Upper lobe of right lung (tissue), 1 donor: ENCODE measurements at regions not wholly inside any gene's neighbourhood (a gene's known extent, or its start where the extent isn't known, plus 50 kb on each side); places are given as distances from the start of the nearest gene placed in this dataset.
"Not testable (repeated sequence)": the region's sequence is repeated elsewhere in the genome, so short reads cannot be mapped to it uniquely, and the experiment has no call there.

Source experiments
- ATAC-seq: fragments of 200-7000 bp; cut with Tn5 transposase; one replicate; pipeline ENCODE4 v1.9.1; 2020; ENCODE audit warnings: mild to moderate bottlenecking, moderate library complexity
- DNase-seq: peaks from one replicate; pipeline ENCODE4 v3.0.0-alpha.2; 2020
- H3K27ac ChIP-seq: fragments of 200-600 bp; one replicate; pipeline ENCODE4 v1.8.0; 2022
- H3K27me3 ChIP-seq: fragments of 200-600 bp; one replicate; pipeline ENCODE4 v1.8.0; 2022; ENCODE audit warnings: mild to moderate bottlenecking
- H3K36me3 ChIP-seq: fragments of 200-600 bp; one replicate; pipeline ENCODE4 v1.8.0; 2022
- H3K4me1 ChIP-seq: fragments of 200-600 bp; one replicate; pipeline ENCODE4 v1.8.0; 2022
- H3K4me3 ChIP-seq: fragments of 200-600 bp; one replicate; pipeline ENCODE4 v1.8.0; 2022; ENCODE audit warnings: mild to moderate bottlenecking
- H3K9me3 ChIP-seq: fragments of 200-600 bp; one replicate; pipeline ENCODE4 v1.8.0; 2022
- CTCF ChIP-seq: fragments of 200-600 bp; IDR thresholded peaks from one replicate; pipeline ENCODE4 v1.8.0; 2022; ENCODE audit warnings: antibody characterized with exemption
- intact Hi-C: fragments of 100-400 bp; cut with DNase I; formaldehyde crosslinking; loops from one replicate; pipeline ENCODE4 v1.11.0; 2022
- donor health status: DM: no; HTN: yes; CAD: no; lungs with severe emphysema.

GRCh38 chr2:7759898-7760297 is 842.7 kb downstream of the RNF144A start:
- DNase-seq (no peak), ATAC-seq (no peak)
- Histone ChIP-seq H3K4me1 (no peaks in the 10 kb centered on the region), H3K9me3 (peaks cover 6% of the 10 kb centered on the region), H3K27me3 (no peaks in the 10 kb centered on the region), H3K27ac (no peak overlapping the region), H3K4me3 (no peak overlapping the region), H3K36me3 (no peaks in the 10 kb centered on the region)
- intact Hi-C loops: no loop called here
- TF ChIP-seq CTCF: no peak

- H3K9me3 ChIP-seq, intact Hi-C loops, DNase-seq, H3K4me3 ChIP-seq, H3K4me1 ChIP-seq, H3K27ac ChIP-seq, ATAC-seq, H3K36me3 ChIP-seq, H3K27me3 ChIP-seq: not testable (repeated sequence)
Measured at GRCh38 chr2:7763418-7763817, 846.2 kb downstream of the RNF144A start.

DNA sequence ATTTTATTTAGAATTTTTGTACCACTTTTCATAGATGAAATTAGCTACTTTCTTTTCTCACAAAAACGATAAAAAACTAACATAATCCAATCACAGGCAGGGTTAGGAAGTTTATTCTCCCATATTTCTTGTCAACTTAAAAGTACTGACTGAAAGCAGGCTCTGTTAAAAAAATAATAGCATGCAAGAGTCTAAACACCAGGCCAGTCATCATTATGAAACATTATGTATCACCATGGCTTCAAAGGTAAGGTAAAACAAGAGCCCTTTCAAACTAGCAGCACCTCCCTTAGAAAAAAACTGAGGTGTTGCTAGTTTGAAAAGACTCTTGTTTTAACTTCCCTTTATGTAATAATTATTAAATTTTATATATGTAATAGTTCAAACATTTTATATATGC is 848.0 kb downstream of the RNF144A start:
- ATAC-seq (no peak), DNase-seq (no peak)
- Histone ChIP-seq H3K27me3 (no peaks in the 10 kb centered on the region), H3K4me3 (no peak overlapping the region), H3K4me1 (no peaks in the 10 kb centered on the region), H3K27ac (no peak overlapping the region), H3K36me3 (no peaks in the 10 kb centered on the region), H3K9me3 (no peaks in the 10 kb centered on the region)
- no peak for TF ChIP-seq CTCF
- intact Hi-C loops: no loop called here

GRCh38 chr2:7766088-7766722 is 849.0 kb downstream of the RNF144A start:
- ATAC-seq (no peak), DNase-seq (no peak)
- Histone ChIP-seq H3K9me3 (no peaks in the 10 kb centered on the region), H3K36me3 (no peaks in the 10 kb centered on the region), H3K4me1 (no peaks in the 10 kb centered on the region), H3K27ac (no peak overlapping the region), H3K4me3 (no peak overlapping the region), H3K27me3 (no peaks in the 10 kb centered on the region)
- no peak for TF ChIP-seq CTCF
- intact Hi-C loops: no loop called here

DNA sequence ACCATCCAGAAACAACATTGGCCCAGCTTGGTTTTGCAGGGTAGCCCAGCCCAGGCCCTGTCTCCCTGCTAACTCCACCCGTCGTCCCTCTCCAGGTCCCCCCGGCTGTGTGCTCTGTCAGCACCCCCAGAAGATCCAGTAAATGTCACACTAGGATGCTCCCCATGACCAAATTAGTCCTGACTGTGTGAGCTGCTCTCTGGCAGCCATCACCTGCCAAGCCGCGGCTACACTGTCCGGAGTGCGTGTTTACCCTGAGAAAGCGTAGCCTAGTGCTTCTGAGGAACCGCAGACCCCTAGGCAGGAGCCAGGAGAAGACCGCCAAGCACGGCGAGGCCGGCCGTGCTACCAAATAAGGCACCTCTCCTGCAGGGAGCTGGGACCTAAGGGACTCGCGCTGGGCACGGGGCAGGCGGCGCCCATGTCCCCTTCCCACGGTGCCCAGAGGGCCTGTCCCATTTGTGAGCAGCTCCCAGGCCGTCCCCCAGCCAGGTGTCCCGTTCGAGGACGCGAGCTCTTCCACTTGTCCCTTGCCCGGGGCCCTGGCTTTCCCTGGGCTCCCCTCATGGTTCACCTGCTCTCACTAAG is 849.9 kb downstream of the RNF144A start:
- TF ChIP-seq CTCF: no peak
- no peak for ATAC-seq
- H3K9me3 ChIP-seq: no peaks in the 10 kb centered on the region
- H3K27ac ChIP-seq: no peak overlapping the region
- no peak for DNase-seq
- intact Hi-C loops: no loop called here
- H3K4me1 ChIP-seq: no peaks in the 10 kb centered on the region
- H3K36me3 ChIP-seq: no peaks in the 10 kb centered on the region
- no peaks in the 10 kb centered on the region for H3K27me3 ChIP-seq
- no peak overlapping the region for H3K4me3 ChIP-seq

- H3K36me3 ChIP-seq: no peaks in the 10 kb centered on the region
- H3K27me3 ChIP-seq: no peaks in the 10 kb centered on the region
- intact Hi-C loops: no loop called here
- no peak for TF ChIP-seq CTCF
- peak; percentile 17 for ATAC-seq
- H3K4me1 ChIP-seq: no peaks in the 10 kb centered on the region
- H3K9me3 ChIP-seq: no peaks in the 10 kb centered on the region
- H3K4me3 ChIP-seq: no peak overlapping the region
- no peak overlapping the region for H3K27ac ChIP-seq
- no peak for DNase-seq
Measured at GRCh38 chr2:7767902-7768301, 850.7 kb downstream of the RNF144A start.
